Coronary artery (tissue), 2 donors: ENCODE measurements at regions not wholly inside any gene's neighbourhood (a gene's known extent, or its start where the extent isn't known, plus 50 kb on each side); places are given as distances from the start of the nearest gene placed in this dataset.

Source experiments
- DNase-seq: peaks from one replicate; pipeline ENCODE4 v3.0.0-alpha.2; 2017; ENCODE audit warnings: low spot score
- H3K27ac ChIP-seq, 2 donors: fragments of 200-600 bp; sonication (generic); one replicate each; pipeline ENCODE4 v1.5.1; 2016 to 2019
- H3K4me3 ChIP-seq: fragments of 200-600 bp; sonication (generic); 2 replicates; pipeline ENCODE4 v1.5.1; 2016; ENCODE audit warnings: mild to moderate bottlenecking, moderate library complexity
- CTCF ChIP-seq: fragments of 200-600 bp; sonication (generic); IDR thresholded peaks from one replicate; pipeline ENCODE4 v1.5.1; 2019; ENCODE audit warnings: antibody characterized with exemption

- no peak for TF ChIP-seq CTCF
- H3K4me3 ChIP-seq: no peak overlapping the region
These were observed 192.8 kb downstream of the SLC7A11 start for GRCh38 chr4:138049355-138049754.

GRCh38 chr4:138047290-138047689, 194.9 kb downstream of the SLC7A11 start:
- Histone ChIP-seq H3K4me3 (no peak overlapping the region), H3K27ac (no peak overlapping the region)
- TF ChIP-seq CTCF: no peak
- no peak for DNase-seq

More at GRCh38 chr4:138049355-138049754, 192.8 kb downstream of the SLC7A11 start:
- DNase-seq: no peak
- H3K27ac ChIP-seq: no peak overlapping the region

GRCh38 chr4:138045036-138045435, 197.1 kb downstream of the SLC7A11 start:
- no peak for DNase-seq
- Histone ChIP-seq H3K4me3 (no peak overlapping the region), H3K27ac (no peak overlapping the region)
- TF ChIP-seq CTCF: no peak

GRCh38 chr4:138039010-138039409, 203.1 kb downstream of the SLC7A11 start:
- H3K4me3 ChIP-seq: no peak overlapping the region
- DNase-seq: no peak
- H3K27ac ChIP-seq: no peak overlapping the region
- TF ChIP-seq CTCF: no peak

GRCh38 chr4:138037696-138038095, 204.5 kb downstream of the SLC7A11 start:
- Histone ChIP-seq H3K27ac (no peak overlapping the region), H3K4me3 (no peak overlapping the region)
- no peak for TF ChIP-seq CTCF
- no peak for DNase-seq

- H3K4me3 ChIP-seq: no peak overlapping the region
- H3K27ac ChIP-seq: no peak overlapping the region
- DNase-seq: no peak
- TF ChIP-seq CTCF: peak; percentile 47
These were observed 206.3 kb downstream of the SLC7A11 start for GRCh38 chr4:138035781-138036258.

GRCh38 chr4:138034871-138035270, 207.3 kb downstream of the SLC7A11 start:
- Histone ChIP-seq H3K4me3 (no peak overlapping the region), H3K27ac (no peak overlapping the region)
- DNase-seq: no peak
- no peak for TF ChIP-seq CTCF
